ENCODE measurements at regions not wholly inside any gene's neighbourhood (a gene's known extent, or its start where the extent isn't known, plus 50 kb on each side); places are given as distances from the start of the nearest gene placed in this dataset.
"Not testable (repeated sequence)": the region's sequence is repeated elsewhere in the genome, so short reads cannot be mapped to it uniquely, and the experiment has no call there.

- TF ChIP-seq CTCF (IDR thresholded peaks at IDR 0.05; ENCODE audit: low read depth, low read length, missing control alignments): no peak
These were observed 118.2 kb upstream of the ZNF516 start for GRCh38 chr18:76613053-76613754.

GRCh38 chr18:76611750-76612045 is 116.7 kb upstream of the ZNF516 start:
- H3K4me3 ChIP-seq (ENCODE audit: low read depth, low read length); H3K36me3 ChIP-seq (replicated peaks); H3K27me3 ChIP-seq (replicated peaks); DNase-seq; in situ Hi-C loops (cut with HindIII; ENCODE audit: low pct_ligation_motif_present, low sequenced_read_pairs); H3K27ac ChIP-seq: not testable (repeated sequence)

More at GRCh38 chr18:76613053-76613754, 118.2 kb upstream of the ZNF516 start:
- no peaks in the 10 kb centered on the region for H3K36me3 ChIP-seq (replicated peaks)
- H3K4me3 ChIP-seq (ENCODE audit: low read depth, low read length): no peak overlapping the region
- in situ Hi-C loops (cut with HindIII; ENCODE audit: low pct_ligation_motif_present, low sequenced_read_pairs): no loop called here
- H3K27ac ChIP-seq: no peak overlapping the region
- DNase-seq: no peak
- no peaks in the 10 kb centered on the region for H3K27me3 ChIP-seq (replicated peaks)

- in situ Hi-C loops (cut with HindIII; ENCODE audit: low pct_ligation_motif_present, low sequenced_read_pairs): no loop called here
- Histone ChIP-seq H3K27ac (no peak overlapping the region), H3K36me3 (replicated peaks) (no peaks in the 10 kb centered on the region), H3K27me3 (replicated peaks) (no peaks in the 10 kb centered on the region), H3K4me3 (ENCODE audit: low read depth, low read length) (peak overlapping the region; percentile 48)
- no peak for TF ChIP-seq CTCF (IDR thresholded peaks at IDR 0.05; ENCODE audit: low read depth, low read length, missing control alignments)
- DNase-seq: no peak
These were observed 116.1 kb upstream of the ZNF516 start for GRCh38 chr18:76610933-76611749.

- Histone ChIP-seq H3K27ac (no peak overlapping the region), H3K36me3 (replicated peaks) (no peaks in the 10 kb centered on the region), H3K27me3 (replicated peaks) (no peaks in the 10 kb centered on the region), H3K4me3 (ENCODE audit: low read depth, low read length) (no peak overlapping the region)
- no peak for DNase-seq
- in situ Hi-C loops (cut with HindIII; ENCODE audit: low pct_ligation_motif_present, low sequenced_read_pairs): no loop called here
- no peak for TF ChIP-seq CTCF (IDR thresholded peaks at IDR 0.05; ENCODE audit: low read depth, low read length, missing control alignments)
These were observed 115.0 kb upstream of the ZNF516 start for GRCh38 chr18:76610012-76610411.

- no peaks in the 10 kb centered on the region for H3K36me3 ChIP-seq (replicated peaks)
- DNase-seq: no peak
- in situ Hi-C loops (cut with HindIII; ENCODE audit: low pct_ligation_motif_present, low sequenced_read_pairs): no loop called here
- no peak overlapping the region for H3K27ac ChIP-seq
- TF ChIP-seq CTCF (IDR thresholded peaks at IDR 0.05; ENCODE audit: low read depth, low read length, missing control alignments): no peak
- no peak overlapping the region for H3K4me3 ChIP-seq (ENCODE audit: low read depth, low read length)
- no peaks in the 10 kb centered on the region for H3K27me3 ChIP-seq (replicated peaks)
These were observed 110.4 kb upstream of the ZNF516 start for GRCh38 chr18:76605341-76605929.

GRCh38 chr18:76604935-76605240 is 109.8 kb upstream of the ZNF516 start:
- DNase-seq: no peak
- no peak overlapping the region for H3K4me3 ChIP-seq (ENCODE audit: low read depth, low read length)
- in situ Hi-C loops (cut with HindIII; ENCODE audit: low pct_ligation_motif_present, low sequenced_read_pairs): no loop called here
- no peaks in the 10 kb centered on the region for H3K36me3 ChIP-seq (replicated peaks)
- H3K27ac ChIP-seq: no peak overlapping the region
- TF ChIP-seq CTCF (IDR thresholded peaks at IDR 0.05; ENCODE audit: low read depth, low read length, missing control alignments): no peak
- H3K27me3 ChIP-seq (replicated peaks): no peaks in the 10 kb centered on the region
